ENCODE measurements at regions not wholly inside any gene's neighbourhood (a gene's known extent, or its start where the extent isn't known, plus 50 kb on each side); places are given as distances from the start of the nearest gene placed in this dataset.

DNA sequence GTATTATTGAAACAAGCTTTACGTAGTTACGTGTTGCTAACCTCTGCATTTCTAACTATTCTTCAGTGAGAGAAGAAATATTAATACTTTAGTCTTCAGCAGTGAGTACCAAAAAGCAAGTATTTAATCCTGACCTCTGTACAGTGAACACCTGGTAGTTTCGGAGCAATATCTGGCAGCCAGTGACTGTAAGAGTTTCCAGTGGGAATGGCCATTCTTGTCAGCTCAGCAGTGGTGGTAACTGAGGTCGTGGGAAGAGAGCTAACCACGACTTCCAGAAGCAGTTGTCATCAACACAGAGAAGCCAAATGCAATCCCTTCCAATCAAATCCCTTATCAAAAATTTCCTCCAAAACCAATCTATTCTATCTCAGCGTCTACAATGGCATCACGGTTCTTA, 1500.2 kb upstream of the FLRT2 start:
- Histone ChIP-seq H3K27ac (no peak overlapping the region), H3K4me3 (no peak overlapping the region), H3K4me1 (no peaks in the 10 kb centered on the region), H3K9me3 (no peaks in the 10 kb centered on the region), H3K36me3 (no peaks in the 10 kb centered on the region), H3K27me3 (no peaks in the 10 kb centered on the region)
- TF ChIP-seq, protein P1, sequence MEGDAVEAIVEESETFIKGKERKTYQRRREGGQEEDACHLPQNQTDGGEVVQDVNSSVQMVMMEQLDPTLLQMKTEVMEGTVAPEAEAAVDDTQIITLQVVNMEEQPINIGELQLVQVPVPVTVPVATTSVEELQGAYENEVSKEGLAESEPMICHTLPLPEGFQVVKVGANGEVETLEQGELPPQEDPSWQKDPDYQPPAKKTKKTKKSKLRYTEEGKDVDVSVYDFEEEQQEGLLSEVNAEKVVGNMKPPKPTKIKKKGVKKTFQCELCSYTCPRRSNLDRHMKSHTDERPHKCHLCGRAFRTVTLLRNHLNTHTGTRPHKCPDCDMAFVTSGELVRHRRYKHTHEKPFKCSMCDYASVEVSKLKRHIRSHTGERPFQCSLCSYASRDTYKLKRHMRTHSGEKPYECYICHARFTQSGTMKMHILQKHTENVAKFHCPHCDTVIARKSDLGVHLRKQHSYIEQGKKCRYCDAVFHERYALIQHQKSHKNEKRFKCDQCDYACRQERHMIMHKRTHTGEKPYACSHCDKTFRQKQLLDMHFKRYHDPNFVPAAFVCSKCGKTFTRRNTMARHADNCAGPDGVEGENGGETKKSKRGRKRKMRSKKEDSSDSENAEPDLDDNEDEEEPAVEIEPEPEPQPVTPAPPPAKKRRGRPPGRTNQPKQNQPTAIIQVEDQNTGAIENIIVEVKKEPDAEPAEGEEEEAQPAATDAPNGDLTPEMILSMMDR (IDR thresholded peaks at IDR 0.05), result no peak
- TF ChIP-seq POLR2AphosphoS5 (IDR thresholded peaks at IDR 0.05) (no peak), EP300 (IDR thresholded peaks at IDR 0.05) (no peak)
- DNase-seq (ENCODE audit: low spot score in 2 of 2), result no peak
- 85% methylated on average over 7 of the region's 7 CpGs for WGBS

DNA sequence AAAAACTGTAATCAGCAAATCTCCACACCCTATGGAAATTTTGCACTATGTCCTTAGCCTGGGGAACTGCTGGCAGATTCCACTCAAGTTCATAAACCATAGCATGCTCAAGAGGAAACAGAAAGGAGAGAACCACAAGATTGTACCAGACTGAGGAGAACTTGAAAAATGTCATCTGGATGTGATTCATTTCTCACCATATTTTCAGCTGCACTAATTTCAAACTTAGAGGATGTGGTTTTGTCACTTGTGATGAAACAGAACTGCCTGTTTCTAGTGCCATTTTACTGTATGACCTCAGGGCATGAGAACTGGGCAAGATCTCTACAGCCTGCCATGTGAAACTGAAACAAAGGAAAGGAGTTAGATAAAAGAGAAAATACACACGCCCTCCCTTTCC, 1493.1 kb upstream of the FLRT2 start:
- Histone ChIP-seq H3K36me3 (no peaks in the 10 kb centered on the region), H3K27me3 (no peaks in the 10 kb centered on the region), H3K27ac (no peak overlapping the region), H3K4me1 (peaks cover 6% of the 10 kb centered on the region), H3K4me3 (no peak overlapping the region), H3K9me3 (no peaks in the 10 kb centered on the region)
- TF ChIP-seq POLR2AphosphoS5 (IDR thresholded peaks at IDR 0.05), result no peak
- TF ChIP-seq, protein P1 (IDR thresholded peaks at IDR 0.05), result no peak
- TF ChIP-seq EP300 (IDR thresholded peaks at IDR 0.05), result no peak
- TF ChIP-seq POLR2A (IDR thresholded peaks at IDR 0.05), result no peak
- WGBS, result 10% methylated on average over 1 of the region's 1 CpG
- DNase-seq (ENCODE audit: low spot score in 2 of 2), result no peak

DNA sequence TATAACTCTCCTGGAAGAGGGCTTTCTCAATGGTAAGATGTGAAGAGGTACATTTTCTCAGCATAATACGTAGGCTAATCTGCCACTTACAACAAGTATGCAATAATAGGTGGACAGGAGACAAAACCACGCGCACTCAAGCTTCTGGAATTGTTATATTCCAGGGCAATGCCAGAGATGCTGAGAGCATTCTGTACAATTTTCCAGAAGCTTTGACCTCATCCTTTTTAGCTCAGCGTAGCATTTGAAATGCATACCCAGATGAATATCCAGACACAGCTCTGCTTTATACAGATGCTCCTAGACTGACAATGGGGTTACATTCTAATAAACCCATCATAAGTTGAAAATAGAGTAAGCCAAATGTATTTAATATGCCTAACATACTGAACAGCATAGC, 1492.4 kb upstream of the FLRT2 start:
- Histone ChIP-seq H3K4me1 (peaks cover 6% of the 10 kb centered on the region), H3K4me3 (no peak overlapping the region), H3K9me3 (no peaks in the 10 kb centered on the region), H3K27me3 (no peaks in the 10 kb centered on the region), H3K36me3 (no peaks in the 10 kb centered on the region), H3K27ac (no peak overlapping the region)
- TF ChIP-seq POLR2A (IDR thresholded peaks at IDR 0.05) (no peak), EP300 (IDR thresholded peaks at IDR 0.05) (no peak), POLR2AphosphoS5 (IDR thresholded peaks at IDR 0.05) (no peak)
- TF ChIP-seq, protein P1 (IDR thresholded peaks at IDR 0.05), result no peak
- WGBS, result 96% methylated on average over 4 of the region's 4 CpGs
- no peak for DNase-seq (ENCODE audit: low spot score in 2 of 2)

DNA sequence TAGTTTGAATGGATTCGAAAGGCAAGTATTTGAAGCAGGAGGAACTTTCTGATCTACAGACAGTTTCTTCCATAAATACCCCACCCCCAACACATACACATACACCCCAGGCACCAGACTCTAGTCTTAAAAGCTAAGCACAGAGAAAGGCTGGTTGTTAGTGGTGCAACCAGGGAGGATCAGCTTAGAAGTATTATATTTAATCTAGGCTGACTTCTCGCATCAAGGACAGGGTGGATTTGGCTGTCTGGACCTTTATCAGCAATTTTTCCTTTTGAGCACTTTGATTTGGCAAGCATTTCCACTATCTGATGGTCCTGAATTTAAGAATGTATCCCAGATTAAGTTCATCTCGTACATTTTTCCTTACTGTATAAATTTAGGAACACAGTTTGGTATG, 1489.8 kb upstream of the FLRT2 start:
- no peak overlapping the region for H3K4me3 ChIP-seq
- H3K27me3 ChIP-seq, result no peaks in the 10 kb centered on the region
- no peaks in the 10 kb centered on the region for H3K9me3 ChIP-seq
- WGBS, result 88% methylated on average over 3 of the region's 3 CpGs
- no peaks in the 10 kb centered on the region for H3K36me3 ChIP-seq
- no peak for DNase-seq (ENCODE audit: low spot score in 2 of 2)
- H3K4me1 ChIP-seq, result peaks cover 6% of the 10 kb centered on the region
- TF ChIP-seq, protein P1 (IDR thresholded peaks at IDR 0.05), result no peak
- TF ChIP-seq POLR2AphosphoS5 (IDR thresholded peaks at IDR 0.05), result no peak
- TF ChIP-seq EP300 (IDR thresholded peaks at IDR 0.05), result no peak
- TF ChIP-seq POLR2A (IDR thresholded peaks at IDR 0.05), result no peak
- no peak overlapping the region for H3K27ac ChIP-seq

DNA sequence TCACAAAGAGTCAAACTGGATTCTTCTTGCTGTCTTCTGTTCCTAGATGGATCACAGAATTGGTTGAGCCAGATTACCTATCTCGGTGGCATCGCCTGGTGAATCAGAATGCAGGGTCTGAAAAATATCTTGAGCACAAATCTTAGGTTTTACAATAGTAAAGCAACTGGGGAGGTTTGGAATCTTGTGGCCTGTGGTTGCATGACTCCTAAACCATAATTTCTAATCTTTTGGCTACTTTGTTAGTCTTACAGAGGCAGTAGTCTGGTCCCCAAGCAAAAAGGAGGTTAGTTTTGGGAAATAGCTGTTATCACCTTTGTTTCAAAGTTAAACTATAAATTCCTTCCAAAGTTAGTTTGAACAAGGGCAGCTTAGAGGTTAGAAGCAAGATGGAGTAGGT, 1488.5 kb upstream of the FLRT2 start:
- no peaks in the 10 kb centered on the region for H3K36me3 ChIP-seq
- H3K4me3 ChIP-seq, result no peak overlapping the region
- DNase-seq (ENCODE audit: low spot score in 2 of 2), result no peak
- WGBS, result 95% methylated on average over 2 of the region's 2 CpGs
- no peak overlapping the region for H3K27ac ChIP-seq
- peaks cover 6% of the 10 kb centered on the region for H3K4me1 ChIP-seq
- H3K9me3 ChIP-seq, result no peaks in the 10 kb centered on the region
- TF ChIP-seq EP300 (IDR thresholded peaks at IDR 0.05), result no peak
- no peak for TF ChIP-seq POLR2AphosphoS5 (IDR thresholded peaks at IDR 0.05)
- TF ChIP-seq, protein P1 (IDR thresholded peaks at IDR 0.05), result no peak
- no peak for TF ChIP-seq POLR2A (IDR thresholded peaks at IDR 0.05)
- no peaks in the 10 kb centered on the region for H3K27me3 ChIP-seq
